ENCODE measurements at regions not wholly inside any gene's neighbourhood (a gene's known extent, or its start where the extent isn't known, plus 50 kb on each side); places are given as distances from the start of the nearest gene placed in this dataset.
A peak's percentile ranks its signal among the peaks of the same experiment; 100 is the strongest.

- Histone ChIP-seq H3K27me3 (no peaks in the 10 kb centered on the region), H3K4me3 (no peak overlapping the region), H3K36me3 (no peaks in the 10 kb centered on the region), H3K27ac (no peak overlapping the region), H3K9me3 (no peaks in the 10 kb centered on the region), H3K4me1 (no peaks in the 10 kb centered on the region)
- no peak for ATAC-seq
- FAIRE-seq, result no peak
- intact Hi-C loops (cut with DNase I), result no loop called here
- WGBS, 2 donors, result 52 to 62% methylated on average over 1 of the region's 1 CpG
- TF ChIP-seq, protein P1, sequence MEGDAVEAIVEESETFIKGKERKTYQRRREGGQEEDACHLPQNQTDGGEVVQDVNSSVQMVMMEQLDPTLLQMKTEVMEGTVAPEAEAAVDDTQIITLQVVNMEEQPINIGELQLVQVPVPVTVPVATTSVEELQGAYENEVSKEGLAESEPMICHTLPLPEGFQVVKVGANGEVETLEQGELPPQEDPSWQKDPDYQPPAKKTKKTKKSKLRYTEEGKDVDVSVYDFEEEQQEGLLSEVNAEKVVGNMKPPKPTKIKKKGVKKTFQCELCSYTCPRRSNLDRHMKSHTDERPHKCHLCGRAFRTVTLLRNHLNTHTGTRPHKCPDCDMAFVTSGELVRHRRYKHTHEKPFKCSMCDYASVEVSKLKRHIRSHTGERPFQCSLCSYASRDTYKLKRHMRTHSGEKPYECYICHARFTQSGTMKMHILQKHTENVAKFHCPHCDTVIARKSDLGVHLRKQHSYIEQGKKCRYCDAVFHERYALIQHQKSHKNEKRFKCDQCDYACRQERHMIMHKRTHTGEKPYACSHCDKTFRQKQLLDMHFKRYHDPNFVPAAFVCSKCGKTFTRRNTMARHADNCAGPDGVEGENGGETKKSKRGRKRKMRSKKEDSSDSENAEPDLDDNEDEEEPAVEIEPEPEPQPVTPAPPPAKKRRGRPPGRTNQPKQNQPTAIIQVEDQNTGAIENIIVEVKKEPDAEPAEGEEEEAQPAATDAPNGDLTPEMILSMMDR (IDR thresholded peaks at IDR 0.05), result no peak
- DNase-seq, result no peak
These were observed 74.9 kb upstream of the SELENOP start for GRCh38 chr5:42886635-42887034.

DNA sequence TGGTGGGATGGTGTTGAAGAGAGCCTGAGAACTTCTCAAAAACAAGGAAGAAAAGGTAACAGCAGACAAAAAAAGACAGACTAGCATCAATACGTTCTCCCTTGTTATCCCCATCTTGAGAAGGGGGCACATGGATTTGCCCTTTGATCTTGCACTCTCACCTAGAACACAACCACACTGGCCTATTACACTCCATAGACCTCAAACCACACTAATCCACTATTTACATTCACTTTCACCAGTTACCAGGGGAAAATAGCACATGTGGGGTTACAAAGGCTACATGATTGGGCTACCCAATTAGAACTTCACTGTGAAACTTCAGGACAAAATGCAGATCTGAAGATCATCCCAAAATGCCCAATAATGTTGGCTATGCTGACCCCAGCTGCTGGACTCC, 72.6 kb upstream of the SELENOP start:
- DNase-seq (no peak), FAIRE-seq (no peak), ATAC-seq (no peak)
- TF ChIP-seq, protein P1 (IDR thresholded peaks at IDR 0.05), result no peak
- H3K27ac ChIP-seq, result no peak overlapping the region
- H3K36me3 ChIP-seq, result no peaks in the 10 kb centered on the region
- no peaks in the 10 kb centered on the region for H3K27me3 ChIP-seq
- H3K9me3 ChIP-seq, result no peaks in the 10 kb centered on the region
- 62 to 81% methylated on average over 1 of the region's 1 CpG for WGBS, 2 donors
- H3K4me3 ChIP-seq, result no peak overlapping the region
- intact Hi-C loops (cut with DNase I), result no loop called here
- H3K4me1 ChIP-seq, result no peaks in the 10 kb centered on the region

DNA sequence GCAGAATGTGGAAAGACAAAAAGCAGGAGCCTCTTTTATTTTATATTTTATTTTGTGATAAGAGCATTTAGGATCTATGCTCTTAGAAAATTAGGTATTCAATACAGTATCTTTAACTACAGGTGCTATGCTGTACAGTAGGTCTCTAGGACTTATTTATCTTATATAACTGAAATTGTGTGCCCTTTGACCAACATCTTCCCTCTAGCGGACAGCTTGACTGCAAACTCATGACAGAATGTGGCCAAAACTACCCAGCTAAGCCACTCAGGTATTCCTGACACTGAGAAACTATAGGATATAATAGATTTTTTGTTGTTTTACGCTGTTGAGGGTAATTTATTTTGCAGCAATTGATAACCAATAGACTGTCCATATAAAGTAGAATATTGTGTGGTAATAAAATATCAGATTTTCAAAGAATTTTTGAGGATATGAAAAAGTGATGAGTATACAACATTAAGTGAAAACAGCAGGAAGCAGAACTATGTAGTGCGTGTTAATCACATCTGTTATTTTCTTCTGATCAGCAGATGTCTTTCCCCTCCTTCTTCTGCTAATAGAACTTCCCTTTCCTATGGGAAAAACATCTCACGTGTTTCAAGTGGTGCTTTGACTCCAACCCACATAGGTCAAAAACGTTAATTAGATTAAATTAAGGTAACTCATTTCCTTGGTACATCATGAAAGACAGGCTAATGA, 69.9 kb upstream of the SELENOP start:
- Histone ChIP-seq H3K27ac (no peak overlapping the region), H3K4me3 (no peak overlapping the region), H3K4me1 (no peaks in the 10 kb centered on the region), H3K27me3 (no peaks in the 10 kb centered on the region), H3K9me3 (no peaks in the 10 kb centered on the region), H3K36me3 (no peaks in the 10 kb centered on the region)
- WGBS, 2 donors, result 74 to 80% methylated on average over 5 of the region's 5 CpGs
- no peak for DNase-seq
- TF ChIP-seq, protein P1 (IDR thresholded peaks at IDR 0.05), result no peak
- no peak for FAIRE-seq
- ATAC-seq, result peak in 2 of 4 donors; percentile 46 to 58
- intact Hi-C loops (cut with DNase I), result no loop called here

- FAIRE-seq, result no peak
- H3K36me3 ChIP-seq, result no peaks in the 10 kb centered on the region
- H3K4me1 ChIP-seq, result no peaks in the 10 kb centered on the region
- H3K27ac ChIP-seq, result no peak overlapping the region
- DNase-seq, result no peak
- no peak for ATAC-seq
- H3K9me3 ChIP-seq, result no peaks in the 10 kb centered on the region
- TF ChIP-seq, protein P1 (IDR thresholded peaks at IDR 0.05), result no peak
- intact Hi-C loops (cut with DNase I), result no loop called here
- 66 to 83% methylated on average over 1 of the region's 1 CpG for WGBS, 2 donors
- no peaks in the 10 kb centered on the region for H3K27me3 ChIP-seq
- no peak overlapping the region for H3K4me3 ChIP-seq
These were observed 68.9 kb upstream of the SELENOP start for GRCh38 chr5:42880496-42881150.

GRCh38 chr5:42879291-42879690, 67.6 kb upstream of the SELENOP start:
- DNase-seq, result no peak
- Histone ChIP-seq H3K27ac (no peak overlapping the region), H3K9me3 (no peaks in the 10 kb centered on the region), H3K4me1 (no peaks in the 10 kb centered on the region), H3K36me3 (no peaks in the 10 kb centered on the region), H3K4me3 (no peak overlapping the region), H3K27me3 (no peaks in the 10 kb centered on the region)
- no peak for ATAC-seq
- FAIRE-seq, result no peak
- TF ChIP-seq, protein P1 (IDR thresholded peaks at IDR 0.05), result no peak
- intact Hi-C loops (cut with DNase I), result no loop called here
- WGBS, 2 donors, result 79 to 81% methylated on average over 2 of the region's 2 CpGs

All from pancreas (tissue), 10 donors.